ENCODE measurements at regions not wholly inside any gene's neighbourhood (a gene's known extent, or its start where the extent isn't known, plus 50 kb on each side); places are given as distances from the start of the nearest gene placed in this dataset.
"Not testable (repeated sequence)": the region's sequence is repeated elsewhere in the genome, so short reads cannot be mapped to it uniquely, and the experiment has no call there.

DNA sequence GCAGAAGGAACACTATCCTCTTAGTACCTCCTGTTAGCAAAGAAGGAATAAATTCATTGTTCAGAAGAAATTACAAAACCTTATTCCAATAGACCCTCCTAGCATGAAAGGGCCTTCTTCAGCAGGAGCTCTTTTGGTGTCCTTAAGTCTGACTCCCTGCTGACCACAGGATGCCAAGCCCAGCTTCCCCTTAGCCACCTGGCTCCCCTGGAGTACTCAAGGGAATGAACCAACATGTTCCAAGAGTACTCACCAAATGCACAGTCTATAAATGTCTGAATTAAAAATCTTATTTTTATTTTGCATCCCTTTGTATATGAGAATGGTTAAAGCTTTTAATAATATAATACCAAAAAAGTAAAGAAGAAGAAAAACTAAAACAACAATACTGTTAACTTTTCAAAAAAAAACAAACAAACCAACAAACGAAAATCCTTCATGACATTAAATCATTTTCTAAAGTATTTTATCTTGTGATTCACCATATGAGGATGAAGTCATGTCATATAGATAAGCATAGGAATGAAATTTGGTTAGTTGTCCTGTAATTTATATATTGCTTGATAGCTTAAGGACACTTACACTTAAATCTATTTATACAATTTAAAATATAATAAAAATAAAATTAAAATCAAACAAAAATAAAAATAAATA, 1355.1 kb downstream of the HACE1 start:
- H3K36me3 ChIP-seq (ENCODE audit: insufficient read depth): no peaks in the 10 kb centered on the region
- H3K27me3 ChIP-seq (ENCODE audit: insufficient read depth, low read depth): no peaks in the 10 kb centered on the region
- no peak overlapping the region for H3K9ac ChIP-seq
- no peak overlapping the region for H3K4me3 ChIP-seq (IDR thresholded peaks at IDR 0.05; ENCODE audit: insufficient read depth, low read depth, low read length)
- no peak overlapping the region for H3K27ac ChIP-seq
- no peaks in the 10 kb centered on the region for H3K79me2 ChIP-seq (ENCODE audit: insufficient read depth, low read depth)
- TF ChIP-seq, protein P1, sequence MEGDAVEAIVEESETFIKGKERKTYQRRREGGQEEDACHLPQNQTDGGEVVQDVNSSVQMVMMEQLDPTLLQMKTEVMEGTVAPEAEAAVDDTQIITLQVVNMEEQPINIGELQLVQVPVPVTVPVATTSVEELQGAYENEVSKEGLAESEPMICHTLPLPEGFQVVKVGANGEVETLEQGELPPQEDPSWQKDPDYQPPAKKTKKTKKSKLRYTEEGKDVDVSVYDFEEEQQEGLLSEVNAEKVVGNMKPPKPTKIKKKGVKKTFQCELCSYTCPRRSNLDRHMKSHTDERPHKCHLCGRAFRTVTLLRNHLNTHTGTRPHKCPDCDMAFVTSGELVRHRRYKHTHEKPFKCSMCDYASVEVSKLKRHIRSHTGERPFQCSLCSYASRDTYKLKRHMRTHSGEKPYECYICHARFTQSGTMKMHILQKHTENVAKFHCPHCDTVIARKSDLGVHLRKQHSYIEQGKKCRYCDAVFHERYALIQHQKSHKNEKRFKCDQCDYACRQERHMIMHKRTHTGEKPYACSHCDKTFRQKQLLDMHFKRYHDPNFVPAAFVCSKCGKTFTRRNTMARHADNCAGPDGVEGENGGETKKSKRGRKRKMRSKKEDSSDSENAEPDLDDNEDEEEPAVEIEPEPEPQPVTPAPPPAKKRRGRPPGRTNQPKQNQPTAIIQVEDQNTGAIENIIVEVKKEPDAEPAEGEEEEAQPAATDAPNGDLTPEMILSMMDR (conservative IDR thresholded peaks at IDR 0.05; ENCODE audit: low read depth, low read length): no peak
- no peak overlapping the region for H2AFZ ChIP-seq (ENCODE audit: low read depth)
- no peaks in the 10 kb centered on the region for H3K4me1 ChIP-seq (ENCODE audit: low read depth, poor library complexity, severe bottlenecking)
- no peaks in the 10 kb centered on the region for H4K20me1 ChIP-seq (ENCODE audit: insufficient read depth)
- H3K4me2 ChIP-seq: no peak overlapping the region

- H3K4me1 ChIP-seq (ENCODE audit: low read depth, poor library complexity, severe bottlenecking); H3K9ac ChIP-seq: not testable (repeated sequence)
Measured at GRCh38 chr6:103496588-103496987, 1363.1 kb downstream of the HACE1 start.

GRCh38 chr6:103456652-103457051, 1403.1 kb downstream of the HACE1 start:
- TF ChIP-seq, protein P1 (conservative IDR thresholded peaks at IDR 0.05; ENCODE audit: low read depth, low read length): no peak
- H3K79me2 ChIP-seq (ENCODE audit: insufficient read depth, low read depth): no peaks in the 10 kb centered on the region
- no peaks in the 10 kb centered on the region for H3K36me3 ChIP-seq (ENCODE audit: insufficient read depth)
- H2AFZ ChIP-seq (ENCODE audit: low read depth): no peak overlapping the region
- H3K27me3 ChIP-seq (ENCODE audit: insufficient read depth, low read depth): no peaks in the 10 kb centered on the region
- H4K20me1 ChIP-seq (ENCODE audit: insufficient read depth): no peaks in the 10 kb centered on the region
- no peak overlapping the region for H3K4me2 ChIP-seq
- no peak overlapping the region for H3K27ac ChIP-seq
- no peaks in the 10 kb centered on the region for H3K4me1 ChIP-seq (ENCODE audit: low read depth, poor library complexity, severe bottlenecking)
- H3K9ac ChIP-seq: no peak overlapping the region
- H3K4me3 ChIP-seq (IDR thresholded peaks at IDR 0.05; ENCODE audit: insufficient read depth, low read depth, low read length): no peak overlapping the region

More at GRCh38 chr6:103496588-103496987, 1363.1 kb downstream of the HACE1 start:
- not testable (repeated sequence) for H3K36me3 ChIP-seq (ENCODE audit: insufficient read depth); H2AFZ ChIP-seq (ENCODE audit: low read depth); H3K27me3 ChIP-seq (ENCODE audit: insufficient read depth, low read depth); H3K4me2 ChIP-seq; H3K79me2 ChIP-seq (ENCODE audit: insufficient read depth, low read depth); H3K27ac ChIP-seq; H3K4me3 ChIP-seq (IDR thresholded peaks at IDR 0.05; ENCODE audit: insufficient read depth, low read depth, low read length); H4K20me1 ChIP-seq (ENCODE audit: insufficient read depth)

DNA sequence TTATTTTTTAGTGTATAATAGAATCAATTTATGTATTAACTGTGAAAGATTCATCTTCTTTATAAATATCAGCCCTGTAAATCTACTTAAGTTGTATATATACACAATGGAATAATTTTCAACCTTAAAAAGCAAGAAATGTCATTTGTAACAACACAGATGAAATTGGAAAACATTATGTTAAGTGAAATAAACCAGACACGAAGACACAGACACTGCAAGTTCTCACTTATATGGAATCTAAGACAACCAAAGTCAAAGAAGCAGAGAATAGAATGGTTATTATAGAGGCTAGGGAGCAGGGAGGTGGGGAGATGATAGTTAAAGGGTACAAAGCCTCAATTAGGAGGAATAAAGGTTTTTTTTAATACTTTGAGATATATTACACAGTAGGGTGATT, 1404.4 kb downstream of the HACE1 start:
- Histone ChIP-seq H3K4me3 (IDR thresholded peaks at IDR 0.05; ENCODE audit: insufficient read depth, low read depth, low read length) (no peak overlapping the region), H3K27me3 (ENCODE audit: insufficient read depth, low read depth) (no peaks in the 10 kb centered on the region), H3K4me2 (no peak overlapping the region), H4K20me1 (ENCODE audit: insufficient read depth) (no peaks in the 10 kb centered on the region), H2AFZ (ENCODE audit: low read depth) (no peak overlapping the region), H3K36me3 (ENCODE audit: insufficient read depth) (no peaks in the 10 kb centered on the region), H3K79me2 (ENCODE audit: insufficient read depth, low read depth) (no peaks in the 10 kb centered on the region), H3K27ac (no peak overlapping the region), H3K9ac (no peak overlapping the region), H3K4me1 (ENCODE audit: low read depth, poor library complexity, severe bottlenecking) (no peaks in the 10 kb centered on the region)
- TF ChIP-seq, protein P1 (conservative IDR thresholded peaks at IDR 0.05; ENCODE audit: low read depth, low read length): no peak

DNA sequence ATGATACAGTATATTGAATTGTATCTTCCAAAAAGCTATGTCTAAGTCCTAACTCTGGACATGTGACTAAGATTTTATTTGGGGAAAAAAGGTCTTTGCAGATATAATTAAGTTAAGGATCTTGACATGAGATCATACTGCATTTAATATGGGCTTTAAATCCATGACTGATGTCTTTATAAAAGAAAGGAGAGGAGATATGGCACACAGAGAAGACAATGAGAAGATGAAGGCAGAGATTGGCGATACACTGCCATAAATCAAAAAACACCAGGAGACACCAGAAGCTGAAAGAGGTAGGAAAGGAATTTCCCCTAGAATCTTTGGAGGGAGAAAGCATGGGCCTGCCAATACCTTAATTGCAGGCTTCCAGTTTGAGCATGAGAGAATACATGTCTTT, 1450.2 kb downstream of the HACE1 start:
- Histone ChIP-seq H3K36me3 (ENCODE audit: insufficient read depth) (no peaks in the 10 kb centered on the region), H3K4me2 (no peak overlapping the region), H3K27ac (no peak overlapping the region), H3K9ac (no peak overlapping the region), H3K4me3 (IDR thresholded peaks at IDR 0.05; ENCODE audit: insufficient read depth, low read depth, low read length) (no peak overlapping the region), H2AFZ (ENCODE audit: low read depth) (no peak overlapping the region), H3K4me1 (ENCODE audit: low read depth, poor library complexity, severe bottlenecking) (no peaks in the 10 kb centered on the region), H3K27me3 (ENCODE audit: insufficient read depth, low read depth) (no peaks in the 10 kb centered on the region), H4K20me1 (ENCODE audit: insufficient read depth) (no peaks in the 10 kb centered on the region), H3K79me2 (ENCODE audit: insufficient read depth, low read depth) (no peaks in the 10 kb centered on the region)
- TF ChIP-seq, protein P1 (conservative IDR thresholded peaks at IDR 0.05; ENCODE audit: low read depth, low read length): no peak
